Left hindlimb (tissue), 1 donor: ENCODE measurements at regions not wholly inside any gene's neighbourhood (a gene's known extent, or its start where the extent isn't known, plus 50 kb on each side); places are given as distances from the start of the nearest gene placed in this dataset.
"Not testable (repeated sequence)": the region's sequence is repeated elsewhere in the genome, so short reads cannot be mapped to it uniquely, and the experiment has no call there.

Experiments used
- DNase-seq: peaks from one replicate; pipeline ENCODE4 v3.0.0-alpha.2; 2018

GRCh38 chr2:237218756-237219155 lies 133.1 kb downstream of the COPS8 start:
- no peak for DNase-seq

- DNase-seq = no peak
These were observed 134.1 kb downstream of the COPS8 start for GRCh38 chr2:237219826-237220225.

GRCh38 chr2:237221443-237221842 lies 135.8 kb downstream of the COPS8 start:
- DNase-seq = no peak

- no peak for DNase-seq
These were observed 136.5 kb downstream of the COPS8 start for GRCh38 chr2:237222178-237222577.

GRCh38 chr2:237222601-237223041 lies 136.9 kb downstream of the COPS8 start:
- no peak for DNase-seq

DNA sequence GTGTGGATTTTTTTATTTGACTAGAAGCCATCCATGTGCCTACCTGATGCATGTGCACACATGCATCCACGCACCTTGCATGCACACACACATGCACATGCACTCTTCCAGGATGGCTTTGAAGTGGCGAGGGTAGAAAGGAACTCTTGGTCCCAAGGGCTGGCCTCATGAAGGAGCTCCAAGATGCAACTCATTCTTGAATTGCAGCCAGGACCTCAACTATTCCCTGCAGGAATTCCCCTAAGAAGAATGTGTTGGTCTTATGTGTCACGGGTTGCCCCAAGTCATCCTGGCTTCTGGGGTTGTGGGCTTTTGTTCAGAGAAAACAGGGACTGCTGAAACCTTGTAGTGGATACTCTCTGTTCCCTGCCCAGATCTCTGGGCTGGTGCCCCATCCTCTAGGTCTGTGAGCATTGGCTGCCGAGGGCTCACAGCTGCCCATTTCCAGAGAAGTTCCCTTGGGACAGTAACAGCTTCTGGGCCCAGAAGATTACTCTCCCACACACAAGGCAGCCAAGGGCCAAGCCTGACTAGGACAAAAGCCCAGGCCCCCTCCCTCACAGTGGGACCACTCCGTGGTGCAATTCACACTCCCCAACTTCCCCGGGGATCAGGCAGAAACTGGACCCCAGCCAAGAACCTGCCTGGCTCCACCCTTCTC lies 137.6 kb downstream of the COPS8 start:
- DNase-seq = no peak

DNA sequence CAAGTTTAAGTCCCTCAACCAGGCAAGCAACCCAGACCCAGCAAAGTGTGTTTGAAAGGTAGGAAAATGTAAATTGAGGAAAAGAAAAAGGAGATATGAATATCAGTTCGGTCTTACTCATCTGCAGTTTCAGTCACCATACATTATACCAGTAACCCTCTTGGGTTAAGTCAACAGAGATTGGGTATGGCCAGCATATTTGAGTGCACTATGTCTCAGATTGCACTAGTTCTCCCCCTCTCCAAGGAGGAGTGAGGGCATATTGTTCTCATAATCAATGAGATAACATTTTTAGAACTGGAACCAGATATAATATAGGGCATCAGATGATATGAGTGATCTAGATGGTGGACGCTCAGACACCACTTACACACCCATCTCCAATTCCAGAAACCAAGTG lies 141.5 kb downstream of the COPS8 start:
- DNase-seq = no peak

DNA sequence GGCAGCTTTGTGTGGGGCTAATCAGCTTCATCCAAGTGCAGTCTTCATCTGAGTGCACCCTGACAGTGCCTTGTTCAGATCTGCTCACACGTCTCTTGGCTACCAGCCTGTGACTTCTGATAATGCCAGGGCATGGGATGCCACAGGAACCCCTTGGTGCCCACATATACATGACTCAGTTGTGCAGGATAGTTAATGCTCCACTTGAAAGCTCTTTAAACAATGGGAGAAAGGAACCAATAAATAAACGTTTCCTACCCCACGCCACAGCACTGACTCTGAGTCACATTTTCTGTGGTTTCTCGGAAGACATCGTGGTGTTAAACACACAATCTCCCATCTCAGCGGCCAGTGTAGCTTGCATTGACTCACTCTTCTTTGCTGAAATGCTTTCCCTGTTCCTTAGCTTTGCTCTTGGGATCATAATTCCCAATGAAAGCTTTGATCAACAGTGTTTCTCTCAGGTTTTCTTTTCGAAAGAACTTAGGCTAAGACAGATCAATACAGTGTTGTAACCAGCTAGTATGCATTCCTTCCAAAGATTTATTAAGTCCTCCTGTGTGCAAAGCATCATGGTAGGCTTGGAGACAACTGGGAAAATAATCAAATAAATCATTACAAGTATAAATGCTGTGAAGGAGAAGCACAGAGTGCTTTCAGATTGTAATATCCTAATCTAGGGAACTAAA lies 142.0 kb downstream of the COPS8 start:
- no peak for DNase-seq

DNA sequence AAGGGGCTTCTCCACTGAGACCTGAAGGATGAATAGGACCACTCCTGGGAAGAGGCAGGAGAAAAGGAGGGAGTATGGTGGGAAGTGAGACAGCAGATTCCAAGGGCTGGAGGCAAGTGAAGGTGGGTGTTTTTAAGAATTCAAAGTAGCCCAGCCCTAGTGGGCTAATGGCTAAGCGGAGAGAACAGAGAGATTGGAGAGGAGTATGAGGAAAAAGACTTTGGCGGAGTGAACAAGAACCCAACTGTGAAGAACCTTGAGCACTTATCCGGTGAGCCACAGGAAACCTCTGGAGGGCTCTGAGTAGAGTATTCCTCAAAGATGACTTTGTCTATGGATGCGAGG lies 142.6 kb downstream of the COPS8 start:
- DNase-seq = no peak

- no peak for DNase-seq
These were observed 144.2 kb downstream of the COPS8 start for GRCh38 chr2:237229905-237230304.

DNA sequence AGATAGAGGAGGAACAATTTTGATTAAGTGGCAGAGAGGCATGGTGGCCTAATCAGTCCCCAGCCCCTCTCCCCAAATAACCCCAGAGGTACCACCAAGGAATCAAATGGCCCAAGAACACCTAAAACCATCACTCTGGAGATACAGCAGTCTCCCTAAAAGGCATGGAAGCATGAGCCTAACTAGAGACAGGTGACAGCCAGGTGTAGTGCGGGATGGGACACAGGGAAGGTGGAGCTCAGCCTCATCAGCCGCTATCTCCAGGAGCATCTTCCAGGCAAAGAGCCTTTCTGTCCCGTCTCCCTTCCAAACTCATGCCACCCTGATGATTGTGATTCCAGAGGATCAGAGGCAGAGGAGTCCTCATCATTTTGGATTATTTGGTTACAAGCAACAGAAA lies 144.7 kb downstream of the COPS8 start:
- no peak for DNase-seq

GRCh38 chr2:237231593-237231992 lies 145.9 kb downstream of the COPS8 start:
- no peak for DNase-seq

DNA sequence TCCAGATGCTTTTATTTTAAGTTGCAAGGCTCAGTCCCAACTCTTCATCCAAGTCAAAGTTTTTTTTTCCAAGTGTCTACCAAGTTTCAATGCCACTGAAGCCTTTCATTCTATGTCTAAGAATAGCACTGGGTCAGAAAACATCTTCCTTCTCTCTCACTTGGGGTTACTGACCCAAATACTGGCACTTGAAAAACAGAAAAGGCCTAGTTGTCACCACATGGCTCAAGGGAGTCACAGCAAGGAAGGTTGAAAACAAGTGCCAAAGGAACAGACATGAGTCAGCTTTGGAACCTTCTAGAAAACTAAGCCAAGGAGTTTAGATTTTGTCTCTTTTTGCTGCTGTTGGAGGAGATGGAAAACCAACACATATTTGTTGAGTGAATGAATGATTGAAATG lies 146.5 kb downstream of the COPS8 start:
- DNase-seq = no peak

GRCh38 chr2:237234268-237234667 lies 148.6 kb downstream of the COPS8 start:
- no peak for DNase-seq

DNA sequence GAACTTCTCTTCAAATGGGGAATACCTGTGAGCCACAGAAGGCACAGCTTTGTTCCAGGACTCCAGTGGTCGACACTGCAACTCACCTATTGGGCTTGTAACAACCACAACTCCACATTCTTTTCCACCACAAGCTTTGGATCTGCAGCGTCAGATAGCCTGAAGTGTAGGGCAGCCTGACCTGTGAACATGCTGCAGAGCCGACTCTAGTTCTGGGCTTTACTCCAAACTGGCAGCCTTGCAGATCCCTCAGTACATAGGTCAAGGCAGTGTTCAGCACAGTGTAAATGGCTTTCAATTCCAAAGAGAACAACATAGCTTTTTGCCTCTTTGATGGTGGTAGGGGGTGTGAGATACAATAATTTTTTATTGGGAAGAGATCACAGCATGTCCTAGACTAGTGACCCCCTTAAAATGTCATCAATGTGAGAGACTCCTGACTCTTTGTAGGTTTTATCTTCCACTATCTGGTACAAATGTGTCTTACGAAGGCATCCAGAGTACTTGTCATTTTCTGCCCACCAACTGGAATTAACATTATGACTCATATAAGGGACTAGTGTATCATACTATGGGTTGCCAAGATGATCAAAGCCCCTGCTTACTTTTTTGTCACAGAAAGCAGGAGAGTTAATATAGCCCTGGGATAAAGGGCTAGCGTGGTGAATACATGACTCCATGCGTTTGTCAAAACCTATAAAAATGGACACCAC lies 149.8 kb downstream of the COPS8 start:
- peak; percentile 40 for DNase-seq

GRCh38 chr2:237236188-237236587 lies 150.5 kb downstream of the COPS8 start:
- no peak for DNase-seq

GRCh38 chr2:237238249-237238648 lies 152.6 kb downstream of the COPS8 start:
- DNase-seq = no peak

DNA sequence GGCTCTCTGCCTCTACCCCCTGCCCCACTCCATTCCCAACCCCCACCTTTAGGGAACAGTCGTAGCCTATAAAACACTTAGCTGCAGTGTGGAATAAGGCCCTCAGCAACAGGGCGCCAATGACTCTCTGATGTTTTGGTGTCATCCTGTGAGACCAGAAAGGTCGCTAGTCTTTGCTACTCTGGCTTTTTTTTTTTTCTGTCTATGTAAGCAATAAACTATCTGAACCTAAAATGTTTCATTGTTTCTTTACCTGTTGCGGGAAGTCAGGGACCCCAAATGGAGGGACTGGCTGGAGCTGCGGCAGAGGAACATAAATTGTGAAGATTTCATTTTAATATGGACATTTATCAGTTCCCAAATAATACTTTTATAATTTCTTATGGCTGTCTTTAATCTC lies 154.6 kb downstream of the COPS8 start:
- DNase-seq = no peak

DNA sequence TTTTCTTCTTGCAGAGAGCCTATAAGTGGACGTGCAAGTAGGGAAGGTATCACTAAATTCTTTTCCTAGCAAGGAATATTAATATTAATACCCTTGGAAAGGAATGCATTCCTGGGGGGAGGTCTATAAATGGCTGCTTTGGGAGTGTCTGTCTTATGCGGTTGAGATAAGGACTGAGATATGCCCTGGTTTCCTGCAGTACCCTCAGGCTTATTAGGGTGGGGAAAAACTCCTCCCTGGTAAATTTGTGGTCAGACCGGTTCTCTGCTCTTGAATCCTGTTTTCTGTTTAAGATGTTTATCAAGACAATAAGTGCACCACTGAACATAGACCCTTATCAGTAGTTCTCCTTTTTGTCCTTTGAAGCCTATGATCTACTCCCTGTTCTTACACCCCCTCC lies 155.2 kb downstream of the COPS8 start:
- not testable (repeated sequence) for DNase-seq

DNA sequence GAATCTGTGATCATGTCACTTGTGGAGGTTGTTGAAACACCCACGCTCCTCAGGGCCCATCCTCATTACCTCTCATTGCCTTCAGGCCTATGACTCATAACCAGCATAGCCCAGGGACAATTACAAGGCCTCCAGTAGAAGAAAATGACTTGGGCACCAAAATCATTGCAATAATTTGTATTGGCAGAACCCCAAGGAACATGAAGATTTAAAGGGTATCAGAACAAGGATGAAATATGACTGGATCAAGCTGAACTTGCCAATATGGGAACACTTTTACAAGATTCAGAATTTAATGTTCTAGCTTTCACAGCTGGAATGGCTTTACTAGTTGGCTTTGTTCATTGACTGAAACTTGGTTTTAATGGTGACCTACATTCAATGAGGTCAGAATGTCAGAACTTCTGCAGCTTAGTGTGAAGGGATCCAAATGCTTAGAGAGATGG lies 156.4 kb downstream of the COPS8 start:
- DNase-seq = no peak

DNA sequence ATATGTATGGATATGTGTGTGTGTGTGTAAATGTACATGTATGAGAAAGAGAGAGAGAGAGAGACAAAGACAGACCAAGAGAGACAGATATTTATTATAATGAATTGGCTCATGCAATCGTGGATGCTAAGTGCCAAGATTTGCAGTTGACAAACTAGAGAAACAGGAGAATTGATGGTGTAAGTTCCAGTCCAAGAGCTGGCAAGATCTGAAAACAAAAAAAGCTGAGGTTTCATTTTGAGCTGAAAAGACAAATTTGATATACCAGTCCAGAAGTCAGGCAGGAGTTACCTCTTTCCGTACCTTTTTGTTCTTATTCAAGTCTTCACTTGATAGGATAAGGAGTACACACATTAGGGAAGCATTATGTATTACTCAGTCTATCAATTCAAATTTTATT lies 157.8 kb downstream of the COPS8 start:
- DNase-seq = no peak

DNA sequence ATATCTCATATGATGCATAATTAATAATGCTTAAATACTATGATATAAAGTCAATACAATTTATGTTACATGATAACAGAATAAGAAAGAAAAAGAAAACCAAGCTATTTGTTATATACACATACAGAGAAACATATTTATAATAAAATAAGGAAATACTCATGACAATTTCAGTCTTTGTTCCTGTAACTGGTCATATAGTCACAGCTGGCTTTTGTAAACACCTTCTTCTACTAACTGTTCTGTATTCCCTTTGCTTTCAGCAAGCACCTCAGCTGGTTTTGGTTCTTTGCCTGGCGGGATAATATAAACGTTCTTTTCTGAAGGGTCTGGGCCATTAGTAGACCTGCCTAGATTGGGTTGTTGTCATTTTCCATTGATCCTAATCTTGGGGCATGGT lies 158.5 kb downstream of the COPS8 start:
- DNase-seq = no peak

DNA sequence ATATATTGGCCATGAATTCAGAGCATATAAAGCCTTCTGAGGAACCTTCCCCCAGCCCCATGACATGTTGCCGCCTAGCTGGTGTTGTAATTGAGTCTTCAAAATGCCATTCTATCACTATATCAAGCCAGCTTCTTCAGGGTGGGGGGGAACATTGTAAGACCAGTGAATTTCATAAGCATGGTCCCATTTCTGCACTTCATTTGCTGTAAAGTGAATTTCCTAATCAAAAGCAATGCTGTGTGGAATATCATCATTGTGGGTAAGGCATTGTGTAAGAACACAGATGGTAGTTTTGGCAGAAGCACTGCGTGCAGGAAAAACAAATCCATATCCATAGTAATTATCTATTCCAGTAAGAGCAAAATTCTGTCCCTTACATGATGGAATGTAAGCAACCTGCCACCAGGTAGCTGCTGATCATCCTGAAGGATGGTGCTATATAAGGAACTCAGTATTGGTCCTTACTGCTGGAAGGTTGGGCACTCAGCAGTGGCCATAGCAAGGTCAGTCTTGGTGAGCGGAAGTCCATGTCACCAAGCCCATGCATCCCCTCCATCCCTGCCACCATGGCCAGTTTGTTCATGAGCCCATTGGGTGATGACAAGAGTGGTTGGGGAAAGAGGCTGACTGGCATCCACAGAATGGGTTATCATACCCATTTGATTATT lies 159.4 kb downstream of the COPS8 start:
- no peak for DNase-seq

DNA sequence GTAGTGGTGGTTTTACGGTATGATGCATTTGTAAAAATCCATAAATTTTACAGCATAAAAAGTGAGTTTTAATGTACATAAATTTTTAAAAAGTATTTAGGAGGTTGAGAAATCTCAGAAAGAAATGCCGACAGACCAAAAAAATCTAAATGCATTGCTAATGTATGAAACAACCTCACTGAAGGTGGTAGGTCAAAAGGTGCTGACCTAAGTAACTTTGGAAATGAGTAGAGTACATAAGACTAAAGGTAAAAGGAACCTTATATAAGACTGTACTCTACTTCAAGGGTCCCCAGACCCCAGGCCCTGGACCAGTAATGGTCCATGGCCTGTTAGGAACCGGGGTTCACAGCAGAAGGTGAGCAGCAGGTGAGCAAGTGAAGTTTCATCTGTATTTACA lies 163.4 kb downstream of the COL6A3 start:
- no peak for DNase-seq
